Skin epidermis (tissue), 12 donors: ENCODE measurements at regions not wholly inside any gene's neighbourhood (a gene's known extent, or its start where the extent isn't known, plus 50 kb on each side); places are given as distances from the start of the nearest gene placed in this dataset.

Experiments
- H3K27ac ChIP-seq, 21 experiments: fragments of 200-600 bp; sonication (generic) in 11 of 21; one replicate each; pipeline ENCODE4 v1.5.0; 2020; ENCODE audit warnings: mild to moderate bottlenecking in 3 of 21, inconsistent platforms in 2 of 21, moderate library complexity in 2 of 21
- H3K4me3 ChIP-seq, 7 experiments: fragments of 200-600 bp; sonication (generic) in 2 of 7; one replicate each; pipeline ENCODE4 v1.5.0; 2020; ENCODE audit warnings: inconsistent platforms in 2 of 7, mild to moderate bottlenecking in 2 of 7, moderate library complexity in 1 of 7

DNA sequence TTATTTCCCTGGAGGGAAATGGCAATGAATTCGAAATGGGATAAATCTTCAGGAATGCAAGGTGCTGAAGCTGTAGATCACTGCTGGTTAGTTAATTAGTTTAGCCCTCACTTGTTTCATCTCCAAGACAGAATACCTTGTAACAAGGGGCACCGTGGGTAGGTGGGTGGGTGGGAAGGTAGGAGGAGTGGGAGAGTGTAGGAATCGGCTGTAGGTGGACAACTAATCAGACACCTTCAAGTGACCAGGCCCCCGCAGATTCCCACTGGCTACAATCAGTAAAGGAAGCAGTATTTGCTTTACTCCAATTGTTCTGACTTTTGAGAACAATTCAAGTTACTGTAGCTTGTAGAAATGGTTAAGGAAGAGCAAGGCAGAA, 293.7 kb downstream of the TLE1 start:
- peak overlapping the region in 1 of 21 experiments; percentile 46 for H3K27ac ChIP-seq
- no peak overlapping the region for H3K4me3 ChIP-seq

DNA sequence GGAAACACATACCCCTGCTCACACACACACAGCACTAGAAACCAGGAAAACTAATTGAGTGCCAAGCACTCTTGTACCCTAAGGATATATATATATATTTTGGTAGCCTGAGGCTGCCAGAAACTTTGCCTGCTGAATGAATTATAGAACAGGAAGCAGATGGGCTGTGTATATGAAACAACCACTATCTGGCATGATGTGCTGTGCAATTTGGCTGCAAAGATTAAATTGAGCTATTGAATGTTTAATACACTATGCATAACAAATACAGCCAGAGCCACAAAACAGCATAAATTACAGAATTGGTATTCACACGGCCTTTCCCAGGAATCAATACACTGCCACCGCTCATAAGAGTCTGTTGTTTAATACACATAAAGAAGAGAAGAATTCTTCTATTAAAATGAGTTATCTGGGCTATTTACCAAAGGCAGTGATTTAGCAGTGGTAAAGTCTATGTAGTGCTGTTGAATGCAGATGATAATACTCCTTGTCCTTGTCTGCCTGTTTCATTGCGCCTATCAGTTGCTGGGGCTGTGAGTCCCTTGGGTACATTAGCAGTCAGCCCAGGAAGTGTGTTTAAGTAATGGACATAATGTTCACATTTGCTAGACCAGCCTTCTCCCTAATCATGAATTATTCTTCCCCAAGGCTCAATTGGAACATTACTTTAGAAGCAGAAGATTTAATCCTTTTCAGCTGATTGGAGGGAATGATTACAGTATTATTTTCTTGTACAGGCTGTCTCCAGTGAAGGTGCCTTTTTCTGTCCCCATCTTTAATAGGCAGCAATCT, 294.3 kb downstream of the TLE1 start:
- H3K27ac ChIP-seq, result peak overlapping the region in 1 of 21 experiments; percentile 46
- H3K4me3 ChIP-seq, result no peak overlapping the region

DNA sequence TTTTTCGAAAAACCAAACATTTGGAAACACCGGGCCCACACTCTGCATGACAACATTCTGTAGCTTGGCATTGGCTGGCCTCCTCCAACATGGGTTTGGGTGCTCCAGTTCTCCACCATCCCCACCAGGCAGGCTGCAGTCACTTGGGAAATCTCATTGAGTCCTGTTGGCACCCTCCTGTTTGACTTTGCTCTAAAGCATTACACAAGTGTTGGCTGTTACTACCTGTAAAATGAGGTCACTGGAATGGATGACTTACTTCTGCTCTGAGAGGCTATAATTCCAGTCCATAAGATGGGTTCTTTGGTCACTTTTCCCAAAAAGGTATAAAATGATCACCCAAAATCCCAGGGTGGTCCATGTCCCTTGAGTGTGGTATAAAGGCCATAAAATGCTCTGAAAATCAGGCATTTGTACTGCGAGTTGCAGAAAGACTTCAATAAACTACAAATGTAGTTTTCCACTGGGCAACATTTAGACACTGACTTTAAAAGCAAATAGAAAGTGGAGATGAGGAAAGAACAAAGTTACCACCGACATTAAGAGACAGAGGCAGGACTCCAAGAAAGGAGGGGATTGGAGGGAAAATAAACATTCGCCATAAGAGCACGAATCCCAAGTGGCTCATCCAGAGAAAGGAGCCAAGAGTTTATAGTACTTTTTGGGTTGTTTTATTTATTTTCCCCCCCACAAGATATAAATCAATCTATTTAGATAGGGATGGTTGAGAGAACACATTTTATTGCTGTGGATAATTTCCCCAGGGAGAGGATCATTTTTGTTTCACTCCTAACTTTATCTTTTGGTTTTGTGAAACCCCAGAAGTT, 295.1 kb downstream of the TLE1 start:
- no peak overlapping the region for H3K4me3 ChIP-seq

DNA sequence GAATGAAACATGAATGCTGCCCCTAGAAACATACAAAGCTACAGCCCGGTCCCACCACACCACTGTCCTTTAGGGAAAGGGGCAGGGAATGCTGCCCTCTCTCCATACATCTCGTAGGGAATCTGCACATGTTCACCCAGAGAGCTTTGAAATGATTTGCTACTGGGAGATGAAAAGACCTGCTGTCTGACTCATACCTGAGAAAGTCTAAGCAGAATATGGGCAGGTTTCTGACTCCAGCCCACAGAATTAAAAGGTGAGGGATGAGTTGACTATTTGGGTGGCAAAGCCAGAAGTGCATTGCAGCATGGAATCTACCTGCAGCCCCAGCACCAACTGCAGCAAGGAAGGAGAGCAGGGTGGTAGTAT, 297.9 kb downstream of the TLE1 start:
- no peak overlapping the region for H3K4me3 ChIP-seq
- peak overlapping the region in 1 of 21 experiments; percentile 48 for H3K27ac ChIP-seq

More for the DNA sequence above, 295.1 kb downstream of the TLE1 start:
- peak overlapping the region in 1 of 21 experiments; percentile 0 for H3K27ac ChIP-seq

DNA sequence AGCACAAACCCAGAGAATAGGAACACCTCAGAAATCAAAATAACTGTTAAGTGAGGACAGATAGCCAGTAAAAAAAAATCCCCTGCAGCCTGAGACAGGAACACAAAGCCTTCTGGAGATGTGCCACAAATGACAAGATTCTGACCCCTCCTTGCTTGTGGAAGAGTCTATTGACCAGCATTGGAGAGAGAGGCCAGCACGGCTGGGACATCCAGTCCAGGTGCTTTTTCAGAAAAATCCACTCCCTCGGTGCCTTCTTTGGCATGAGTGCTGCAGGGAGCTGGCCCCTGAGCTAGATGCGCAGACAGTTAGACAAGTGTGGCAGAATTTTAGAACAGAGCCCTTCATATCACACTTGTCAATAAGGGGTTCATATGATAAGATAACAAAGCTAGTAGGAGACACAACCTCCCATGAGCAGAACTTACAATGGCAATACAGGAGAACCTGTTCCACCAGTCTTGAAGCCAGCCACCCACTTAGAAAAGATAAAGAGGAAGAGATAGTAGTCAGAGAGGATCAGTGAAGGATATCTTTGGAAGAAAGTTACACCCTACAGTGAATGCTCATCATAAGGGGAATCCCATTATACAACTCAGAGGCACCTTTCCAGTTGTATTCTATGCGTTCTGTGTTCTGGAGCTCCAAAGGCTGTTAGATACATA, 298.4 kb downstream of the TLE1 start:
- H3K27ac ChIP-seq, result peak overlapping the region in 1 of 21 experiments; percentile 58
- no peak overlapping the region for H3K4me3 ChIP-seq

DNA sequence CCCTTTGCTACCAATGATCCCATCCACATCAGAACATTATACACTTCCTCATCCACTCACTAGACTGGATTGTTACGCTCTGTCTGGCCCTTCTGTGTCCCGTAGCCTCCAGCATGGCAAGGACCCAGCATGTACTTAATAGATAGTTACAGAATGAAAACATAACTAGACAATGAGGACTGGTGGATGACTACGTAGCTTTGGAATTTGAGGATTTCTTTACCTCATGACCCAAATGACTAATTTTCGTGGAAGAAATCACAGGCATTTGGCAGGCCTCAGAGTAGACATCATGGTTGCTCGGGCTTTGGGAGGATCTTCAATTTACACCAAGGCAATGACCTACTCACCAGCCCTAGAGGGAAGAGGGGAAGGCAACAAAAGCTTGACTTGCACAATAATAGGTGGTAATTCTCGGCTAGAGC, 299.8 kb downstream of the TLE1 start:
- Histone ChIP-seq H3K4me3 (no peak overlapping the region), H3K27ac (peak overlapping the region in 1 of 21 experiments; percentile 58)

DNA sequence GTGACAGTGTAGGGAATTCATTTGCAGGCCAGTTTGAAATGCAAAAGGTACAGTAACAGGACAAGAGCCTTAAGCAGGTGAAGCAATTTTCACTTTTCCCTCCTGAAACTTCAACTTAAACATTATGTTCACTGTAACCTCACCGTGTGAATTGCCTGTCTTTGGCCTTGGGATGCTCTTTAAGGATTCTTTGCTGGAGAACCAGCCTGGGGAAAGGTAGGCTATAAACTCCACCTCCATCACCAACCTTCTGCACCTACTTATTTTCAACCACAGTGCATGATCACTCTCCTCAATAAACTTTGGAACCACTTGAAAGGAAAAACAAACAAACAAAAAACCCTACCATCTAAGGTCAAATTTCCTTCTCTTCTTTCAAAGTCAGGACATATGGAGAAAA, 300.5 kb downstream of the TLE1 start:
- H3K4me3 ChIP-seq, result no peak overlapping the region
- H3K27ac ChIP-seq, result peak overlapping the region in 1 of 21 experiments; percentile 58

DNA sequence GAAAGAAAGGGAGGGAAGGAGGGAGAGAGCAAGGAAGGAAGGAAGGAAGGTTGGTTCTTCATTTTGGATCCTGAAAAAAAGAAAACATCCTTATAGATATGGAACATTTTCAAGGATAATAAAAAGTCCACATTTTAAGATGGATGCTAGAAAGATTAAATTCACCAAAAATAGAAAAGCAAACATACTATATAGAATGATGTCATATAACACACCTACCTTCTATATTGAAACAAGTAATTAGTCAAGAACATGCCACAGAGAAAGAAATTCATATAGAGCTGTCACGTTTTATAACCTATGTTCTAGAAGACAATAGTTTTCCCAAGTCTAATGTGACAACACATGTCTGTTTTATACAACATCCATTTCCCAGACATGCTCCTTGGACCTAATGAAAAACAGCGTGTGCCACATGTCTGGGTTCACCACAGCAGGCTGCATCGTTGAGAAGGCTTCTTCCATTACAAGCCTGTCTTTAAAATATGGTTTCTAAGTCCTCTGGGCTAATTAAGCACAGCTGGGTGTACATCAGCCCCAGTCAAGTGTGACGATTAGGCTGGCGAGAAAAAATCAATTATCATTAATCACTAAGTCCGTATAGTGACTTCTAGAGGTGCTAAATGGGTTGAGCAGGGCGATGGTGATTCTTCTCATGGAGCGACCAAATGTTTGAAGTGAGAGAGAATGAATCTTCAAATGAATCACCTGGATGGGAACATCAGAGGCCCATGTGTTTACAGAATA, 301.8 kb downstream of the TLE1 start:
- no peak overlapping the region for H3K4me3 ChIP-seq
- no peak overlapping the region for H3K27ac ChIP-seq

DNA sequence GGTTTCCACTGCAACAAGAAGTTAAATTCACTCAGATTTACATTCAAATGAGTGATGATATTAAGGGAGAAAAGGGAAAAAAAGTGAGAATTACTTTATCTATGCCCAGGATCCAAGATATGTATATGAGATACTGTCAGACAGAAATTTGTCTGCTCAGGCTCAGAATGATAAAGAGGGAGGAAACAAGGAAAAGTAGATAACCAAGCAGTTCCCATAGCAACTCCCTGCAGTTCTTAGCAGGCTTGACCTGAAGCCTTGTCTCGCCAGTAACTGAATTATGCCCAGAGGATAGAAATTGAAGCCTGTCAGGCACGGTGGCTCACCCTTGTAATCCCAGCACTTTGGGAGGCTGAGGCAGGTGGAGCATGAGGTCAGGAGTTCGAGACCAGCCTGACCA, 304.4 kb downstream of the TLE1 start:
- no peak overlapping the region for H3K4me3 ChIP-seq
- no peak overlapping the region for H3K27ac ChIP-seq

DNA sequence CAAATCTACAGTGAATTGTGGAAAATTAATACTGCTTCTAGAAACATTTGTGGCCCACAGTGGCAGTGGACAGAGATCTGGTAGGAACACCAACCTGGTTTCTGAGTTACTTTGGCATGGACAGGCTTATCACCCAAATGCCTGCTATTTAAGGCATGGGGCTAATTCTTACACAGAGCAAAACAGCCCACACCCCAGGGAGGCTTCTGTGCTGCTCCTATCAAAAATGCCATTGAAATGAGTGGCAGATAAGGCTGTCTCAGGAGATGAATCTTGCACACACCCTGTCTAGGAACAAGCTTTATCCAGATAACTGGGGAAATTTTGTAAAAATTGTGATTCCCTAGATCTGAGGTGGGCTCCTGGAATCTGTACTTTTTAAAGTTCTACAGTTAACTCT, 307.1 kb downstream of the TLE1 start:
- H3K4me3 ChIP-seq, result no peak overlapping the region
- no peak overlapping the region for H3K27ac ChIP-seq

DNA sequence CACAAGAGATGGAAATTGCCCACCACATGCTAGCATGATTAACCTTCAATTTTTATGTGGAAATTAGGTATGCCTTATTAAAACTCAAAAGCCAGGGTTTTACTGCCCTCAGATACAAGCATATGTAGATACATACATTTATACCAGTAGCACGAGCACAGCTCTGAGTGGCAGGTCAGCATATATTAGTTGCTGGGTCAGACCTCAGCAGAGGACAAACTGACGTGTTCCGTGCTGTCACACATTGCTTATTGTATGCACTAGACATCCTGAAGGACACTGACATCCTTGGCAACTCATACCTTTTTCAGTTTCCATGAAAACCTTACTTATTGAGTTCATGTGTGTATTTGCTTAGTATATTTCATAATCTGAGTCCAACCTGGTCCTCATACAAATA, 307.7 kb downstream of the TLE1 start:
- Histone ChIP-seq H3K4me3 (no peak overlapping the region), H3K27ac (no peak overlapping the region)

DNA sequence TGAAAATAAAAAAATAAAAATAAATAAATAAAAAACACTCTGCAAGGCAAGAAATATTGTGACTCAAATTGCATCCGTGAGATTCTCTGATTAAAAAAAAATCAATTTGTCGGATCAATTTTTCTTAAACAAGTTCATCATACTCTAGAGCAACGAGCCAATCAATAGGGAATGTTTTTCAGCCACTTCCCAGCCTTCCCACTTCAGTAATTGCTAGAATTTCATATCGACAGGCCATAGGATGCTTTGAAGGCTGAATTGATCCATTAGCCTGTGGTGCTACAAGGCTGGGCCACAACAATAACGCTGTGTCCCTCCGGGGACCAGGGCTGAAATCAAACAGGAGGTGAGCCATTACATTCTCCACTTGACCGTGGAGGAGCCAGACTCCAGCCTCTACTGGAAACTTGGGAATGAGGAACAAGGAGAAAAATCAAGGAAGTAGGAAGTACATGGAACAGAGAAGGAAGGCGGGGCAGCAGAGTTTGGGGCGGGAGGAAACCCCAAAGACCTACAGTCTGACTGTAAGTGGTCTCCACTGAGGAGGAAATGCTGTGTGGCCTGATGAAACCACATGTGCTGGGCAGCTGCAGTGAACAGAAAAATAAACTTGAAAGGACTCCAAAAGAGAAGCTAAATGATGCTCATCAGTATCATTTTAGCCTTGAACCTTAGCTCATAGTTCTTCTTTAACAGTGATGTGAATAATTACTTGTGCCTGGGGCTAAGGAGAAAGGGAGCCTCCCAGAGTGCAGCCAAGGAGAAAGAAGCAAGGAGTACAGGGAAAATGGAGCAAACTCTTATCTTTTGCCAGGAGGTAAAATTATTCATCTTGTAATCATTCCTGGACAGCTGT, 308.6 kb downstream of the TLE1 start:
- Histone ChIP-seq H3K4me3 (no peak overlapping the region), H3K27ac (no peak overlapping the region)

DNA sequence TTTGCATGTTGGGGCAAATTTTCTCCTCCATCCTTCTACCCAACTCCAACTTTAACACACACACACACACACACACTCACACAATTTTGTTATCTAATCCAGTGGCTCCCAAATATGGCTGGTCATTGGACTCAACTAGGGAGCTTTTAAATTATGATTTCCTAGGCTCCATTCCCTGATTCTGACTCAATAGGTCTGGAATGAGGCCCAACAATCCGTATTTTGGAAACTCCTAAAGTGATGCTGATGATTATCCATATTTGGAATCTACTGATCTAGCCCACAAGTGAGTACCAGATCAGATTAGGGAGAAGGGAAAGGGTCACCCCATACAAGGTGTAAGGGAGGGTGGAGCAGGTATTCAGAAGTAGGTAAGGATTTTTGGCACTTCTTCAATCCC, 309.7 kb downstream of the TLE1 start:
- Histone ChIP-seq H3K4me3 (no peak overlapping the region), H3K27ac (no peak overlapping the region)

DNA sequence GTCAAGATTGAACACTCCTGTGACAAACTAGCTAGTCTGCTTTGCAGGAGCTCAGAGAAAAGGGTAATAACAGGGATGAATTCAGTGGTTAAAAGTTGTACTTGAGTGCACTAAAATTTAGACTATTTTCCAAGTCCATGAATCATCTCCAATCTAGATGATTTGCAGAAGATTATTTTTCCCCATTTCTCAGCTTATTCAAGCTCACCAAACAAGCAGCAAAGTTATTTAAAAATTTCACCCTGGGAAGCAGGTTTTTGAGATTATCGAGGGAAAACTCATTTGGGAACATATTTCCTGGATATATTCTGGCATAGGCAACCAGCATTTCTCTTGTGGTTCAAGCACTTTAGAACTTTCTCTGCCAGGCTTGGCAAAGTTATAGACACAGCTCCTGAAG, 311.4 kb downstream of the TLE1 start:
- no peak overlapping the region for H3K4me3 ChIP-seq
- no peak overlapping the region for H3K27ac ChIP-seq

DNA sequence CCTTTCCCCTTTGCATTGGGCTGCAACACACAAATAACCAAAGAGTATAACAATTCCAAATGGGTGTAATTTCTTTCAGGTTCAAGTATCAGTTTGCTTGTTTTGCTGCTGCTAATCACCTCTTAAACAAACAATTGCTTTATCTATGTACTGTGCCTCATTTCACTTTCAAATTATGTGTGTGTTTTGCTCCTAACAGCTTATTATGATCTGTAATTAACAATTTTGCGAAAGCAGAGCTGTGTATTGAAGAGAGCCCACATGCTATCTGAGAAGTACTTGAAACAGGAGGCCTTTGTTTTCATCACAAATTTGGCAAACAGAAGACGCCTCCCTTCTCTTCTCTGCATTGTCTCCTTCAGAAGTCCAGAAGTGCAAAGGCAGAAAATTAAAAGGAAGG, 312.0 kb downstream of the TLE1 start:
- Histone ChIP-seq H3K4me3 (no peak overlapping the region), H3K27ac (no peak overlapping the region)

DNA sequence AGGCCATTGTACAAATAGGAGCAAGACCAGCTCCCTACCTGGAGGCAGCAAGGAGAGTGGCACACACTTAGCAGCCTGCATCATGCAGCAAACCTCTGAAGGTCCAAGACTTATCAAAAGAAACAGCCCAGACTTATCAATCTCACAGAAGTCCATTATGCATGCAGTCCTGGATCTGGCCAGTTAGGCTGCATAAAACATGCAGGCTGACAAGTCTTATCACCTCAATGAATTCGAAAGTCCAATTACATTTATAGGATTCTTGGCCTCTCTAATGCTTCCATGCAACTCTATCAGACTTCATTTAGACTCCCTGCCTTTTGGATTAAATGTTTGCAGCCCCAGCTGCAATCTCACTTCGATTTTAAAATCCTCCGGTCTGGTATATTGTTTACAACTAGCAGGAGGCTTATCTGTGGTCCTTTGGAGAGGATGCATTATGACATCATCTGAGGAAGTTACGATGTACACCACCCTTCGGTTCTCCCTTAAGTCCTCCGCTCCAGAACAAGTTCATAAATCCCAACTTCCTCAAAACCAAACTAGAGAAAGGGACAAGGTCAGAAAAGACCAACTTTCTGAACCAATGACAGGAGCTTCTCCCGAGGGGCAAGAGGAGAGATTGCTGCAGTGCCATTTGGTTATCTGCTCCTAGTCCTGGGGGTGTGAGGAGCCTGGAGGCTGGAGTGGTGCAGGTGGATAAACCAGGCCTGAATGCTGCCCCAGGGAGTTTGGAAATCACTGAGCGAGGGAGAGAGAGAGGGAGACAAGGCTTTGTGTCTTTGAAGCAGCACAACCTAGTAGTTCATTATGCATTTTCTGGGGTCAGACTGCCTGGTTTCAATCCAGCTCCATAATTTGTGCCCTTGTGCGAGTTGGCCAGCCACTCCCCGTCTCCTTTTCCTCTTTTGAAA, 313.9 kb downstream of the TLE1 start:
- H3K27ac ChIP-seq, result no peak overlapping the region

DNA sequence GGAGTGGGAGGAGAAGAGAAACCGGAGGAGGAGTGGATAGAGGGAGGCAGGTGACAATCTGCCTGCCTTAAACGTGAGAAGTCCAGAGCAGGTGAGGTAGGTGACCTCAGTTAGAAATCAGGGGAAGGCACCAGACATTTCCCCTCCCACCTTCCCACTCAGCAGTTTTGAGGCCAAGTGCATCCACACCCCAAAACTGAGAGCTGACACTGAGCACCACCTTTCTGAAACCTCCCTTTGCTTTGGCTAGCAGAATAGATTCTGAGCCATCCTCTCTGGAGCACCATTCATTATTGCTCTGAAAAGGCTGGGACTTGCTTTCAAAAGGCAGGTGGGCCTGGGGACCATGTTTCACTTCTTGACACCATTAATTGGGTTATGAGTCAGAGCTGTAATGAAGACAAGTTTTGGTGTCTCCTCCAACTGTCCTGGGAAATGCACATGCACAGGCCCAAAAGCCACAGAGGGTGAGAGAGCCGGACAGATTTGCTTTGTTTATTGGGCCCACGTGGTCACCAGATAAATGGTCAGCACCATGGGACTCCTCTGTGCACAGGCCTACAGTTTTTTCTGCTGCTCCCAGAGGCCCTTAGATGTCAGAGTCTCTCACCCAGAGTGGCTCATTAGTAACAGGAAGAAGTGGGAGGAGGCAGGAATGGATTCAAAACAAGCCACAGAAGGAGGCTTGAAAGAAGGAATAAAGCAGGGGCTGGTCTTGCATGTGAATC, 314.7 kb downstream of the TLE1 start:
- Histone ChIP-seq H3K4me3 (no peak overlapping the region), H3K27ac (no peak overlapping the region)

More for the DNA sequence above, 313.9 kb downstream of the TLE1 start:
- no peak overlapping the region for H3K4me3 ChIP-seq
